ENCODE measurements at regions not wholly inside any gene's neighbourhood (a gene's known extent, or its start where the extent isn't known, plus 50 kb on each side); places are given as distances from the start of the nearest gene placed in this dataset.

GRCh38 chr10:44164251-44164956 lies 220.5 kb downstream of the CXCL12 start (continued):
- no peak for TF ChIP-seq EP300 (IDR thresholded peaks at IDR 0.05; ENCODE audit: borderline replicate concordance in 1 of 2, low read depth in 2 of 2, low read length in 2 of 2)
- no peak for TF ChIP-seq SAP30 (IDR thresholded peaks at IDR 0.05; ENCODE audit: insufficient read depth, insufficient replicate concordance, low read length)

Data from H1 (cell line).